Esophagus squamous epithelium (tissue), 4 donors: ENCODE measurements at regions not wholly inside any gene's neighbourhood (a gene's known extent, or its start where the extent isn't known, plus 50 kb on each side); places are given as distances from the start of the nearest gene placed in this dataset.

Experiments
- CTCF ChIP-seq, 6 experiments: fragments of 450-650 bp in 4 of 6; fragments of 200-600 bp in 2 of 6; sonication (generic) in 2 of 6; IDR thresholded peaks; one replicate each; pipeline ENCODE4 v1.5.1; 2016 to 2019; ENCODE audit warnings: antibody characterized with exemption in 6 of 6, mild to moderate bottlenecking in 4 of 6, moderate library complexity in 4 of 6
- POLR2A ChIP-seq, 4 donors: fragments of 450-650 bp; IDR thresholded peaks; one replicate each; pipeline ENCODE4 v1.6.1; 2017; ENCODE audit warnings: antibody characterized with exemption in 4 of 4, mild to moderate bottlenecking in 4 of 4, moderate library complexity in 3 of 4

- TF ChIP-seq CTCF (IDR thresholded peaks at IDR 0.05) (no peak), POLR2A (IDR thresholded peaks at IDR 0.05) (no peak)
Observed at GRCh38 chr7:36054637-36055036, 98.4 kb upstream of the EEPD1 start.
